ENCODE measurements at regions not wholly inside any gene's neighbourhood (a gene's known extent, or its start where the extent isn't known, plus 50 kb on each side); places are given as distances from the start of the nearest gene placed in this dataset.

GRCh38 chr10:126841341-126841895, 63.8 kb upstream of the DOCK1 start:
- in situ Hi-C loops (cut with HindIII; ENCODE audit: low pct_unique_long_range_greater_than_20kb, low sequenced_read_pairs) = no loop called here
- no peak for DNase-seq (ENCODE audit: low read depth, low spot score)

- in situ Hi-C loops (cut with HindIII; ENCODE audit: low pct_unique_long_range_greater_than_20kb, low sequenced_read_pairs) = no loop called here
- no peak for DNase-seq (ENCODE audit: low read depth, low spot score)
Measured at GRCh38 chr10:126842356-126842755, 62.9 kb upstream of the DOCK1 start.

- in situ Hi-C loops (cut with HindIII; ENCODE audit: low pct_unique_long_range_greater_than_20kb, low sequenced_read_pairs) = no loop called here
- DNase-seq (ENCODE audit: low read depth, low spot score) = no peak
Measured at GRCh38 chr10:126842836-126843235, 62.4 kb upstream of the DOCK1 start.

- in situ Hi-C loops (cut with HindIII; ENCODE audit: low pct_unique_long_range_greater_than_20kb, low sequenced_read_pairs) = no loop called here
Measured at GRCh38 chr10:126843299-126843934, 61.8 kb upstream of the DOCK1 start.

GRCh38 chr10:126844406-126844805, 60.8 kb upstream of the DOCK1 start:
- DNase-seq (ENCODE audit: low read depth, low spot score) = no peak
- in situ Hi-C loops (cut with HindIII; ENCODE audit: low pct_unique_long_range_greater_than_20kb, low sequenced_read_pairs) = no loop called here

More at GRCh38 chr10:126843299-126843934, 61.8 kb upstream of the DOCK1 start:
- no peak for DNase-seq (ENCODE audit: low read depth, low spot score)

- DNase-seq (ENCODE audit: low read depth, low spot score) = no peak
- in situ Hi-C loops (cut with HindIII; ENCODE audit: low pct_unique_long_range_greater_than_20kb, low sequenced_read_pairs) = no loop called here
Measured at GRCh38 chr10:126846469-126846868, 58.8 kb upstream of the DOCK1 start.

- no peak for DNase-seq (ENCODE audit: low read depth, low spot score)
- in situ Hi-C loops (cut with HindIII; ENCODE audit: low pct_unique_long_range_greater_than_20kb, low sequenced_read_pairs) = no loop called here
Measured at GRCh38 chr10:126846959-126847358, 58.3 kb upstream of the DOCK1 start.

- DNase-seq (ENCODE audit: low read depth, low spot score) = no peak
- in situ Hi-C loops (cut with HindIII; ENCODE audit: low pct_unique_long_range_greater_than_20kb, low sequenced_read_pairs) = no loop called here
Measured at GRCh38 chr10:126847666-126848065, 57.6 kb upstream of the DOCK1 start.

GRCh38 chr10:126849646-126850045, 55.6 kb upstream of the DOCK1 start:
- in situ Hi-C loops (cut with HindIII; ENCODE audit: low pct_unique_long_range_greater_than_20kb, low sequenced_read_pairs) = no loop called here

GRCh38 chr10:126851414-126852108, 53.7 kb upstream of the DOCK1 start:
- no peak for DNase-seq (ENCODE audit: low read depth, low spot score)
- in situ Hi-C loops (cut with HindIII; ENCODE audit: low pct_unique_long_range_greater_than_20kb, low sequenced_read_pairs) = no loop called here

More at GRCh38 chr10:126849646-126850045, 55.6 kb upstream of the DOCK1 start:
- DNase-seq (ENCODE audit: low read depth, low spot score) = no peak

- in situ Hi-C loops (cut with HindIII; ENCODE audit: low pct_unique_long_range_greater_than_20kb, low sequenced_read_pairs) = no loop called here
- no peak for DNase-seq (ENCODE audit: low read depth, low spot score)
Measured at GRCh38 chr10:126854726-126855495, 50.3 kb upstream of the DOCK1 start.

Small RNA genes in the stretch of these regions (small RNA-seq; reads per million reads assigned to genes)
- gene RF00271 = 0 to 0.02 reads per million in 2 experiments

Measured in SK-MEL-5 (cell line).